AG20443 (cell line): ENCODE measurements at regions not wholly inside any gene's neighbourhood (a gene's known extent, or its start where the extent isn't known, plus 50 kb on each side); places are given as distances from the start of the nearest gene placed in this dataset.
"Not testable (repeated sequence)": the region's sequence is repeated elsewhere in the genome, so short reads cannot be mapped to it uniquely, and the experiment has no call there.

Experiments
- DNase-seq: peaks from one replicate; pipeline ENCODE4 v3.0.0; 2012; ENCODE audit warnings: low spot score, mixed read lengths

GRCh38 chr16:51542981-51543815 is 392.1 kb upstream of the SALL1 start:
- DNase-seq: no peak

- DNase-seq: peak; percentile 42
These were observed 389.2 kb upstream of the SALL1 start for GRCh38 chr16:51540259-51540658.

GRCh38 chr16:51538707-51539498 is 387.8 kb upstream of the SALL1 start:
- peak; percentile 88 for DNase-seq

- DNase-seq: no peak
These were observed 384.5 kb upstream of the SALL1 start for GRCh38 chr16:51535591-51535990.

- no peak for DNase-seq
These were observed 381.5 kb upstream of the SALL1 start for GRCh38 chr16:51532551-51532950.

GRCh38 chr16:51531271-51531670 is 380.2 kb upstream of the SALL1 start:
- no peak for DNase-seq

- no peak for DNase-seq
These were observed 376.3 kb upstream of the SALL1 start for GRCh38 chr16:51527349-51527748.

- no peak for DNase-seq
These were observed 375.6 kb upstream of the SALL1 start for GRCh38 chr16:51526621-51527020.

GRCh38 chr16:51524555-51525373 is 373.7 kb upstream of the SALL1 start:
- peak; percentile 59 for DNase-seq

- no peak for DNase-seq
These were observed 373.0 kb upstream of the SALL1 start for GRCh38 chr16:51524070-51524469.

- DNase-seq: peak; percentile 36
These were observed 372.3 kb upstream of the SALL1 start for GRCh38 chr16:51523400-51523799.

- no peak for DNase-seq
These were observed 371.8 kb upstream of the SALL1 start for GRCh38 chr16:51522902-51523301.

GRCh38 chr16:51516960-51517359 is 365.9 kb upstream of the SALL1 start:
- not testable (repeated sequence) for DNase-seq

GRCh38 chr16:51510416-51510815 is 359.3 kb upstream of the SALL1 start:
- DNase-seq: no peak

- no peak for DNase-seq
These were observed 358.3 kb upstream of the SALL1 start for GRCh38 chr16:51509336-51509735.

- DNase-seq: peak; percentile 78
These were observed 357.6 kb upstream of the SALL1 start for GRCh38 chr16:51508490-51509212.

- no peak for DNase-seq
These were observed 356.2 kb upstream of the SALL1 start for GRCh38 chr16:51507286-51507685.

GRCh38 chr16:51500306-51500705 is 349.2 kb upstream of the SALL1 start:
- DNase-seq: peak; percentile 35

GRCh38 chr16:51497541-51498211 is 346.6 kb upstream of the SALL1 start:
- DNase-seq: peak; percentile 12

- DNase-seq: no peak
These were observed 339.8 kb upstream of the SALL1 start for GRCh38 chr16:51490866-51491265.

- no peak for DNase-seq
These were observed 336.8 kb upstream of the SALL1 start for GRCh38 chr16:51487880-51488279.
